ENCODE measurements at regions not wholly inside any gene's neighbourhood (a gene's known extent, or its start where the extent isn't known, plus 50 kb on each side); places are given as distances from the start of the nearest gene placed in this dataset.

DNA sequence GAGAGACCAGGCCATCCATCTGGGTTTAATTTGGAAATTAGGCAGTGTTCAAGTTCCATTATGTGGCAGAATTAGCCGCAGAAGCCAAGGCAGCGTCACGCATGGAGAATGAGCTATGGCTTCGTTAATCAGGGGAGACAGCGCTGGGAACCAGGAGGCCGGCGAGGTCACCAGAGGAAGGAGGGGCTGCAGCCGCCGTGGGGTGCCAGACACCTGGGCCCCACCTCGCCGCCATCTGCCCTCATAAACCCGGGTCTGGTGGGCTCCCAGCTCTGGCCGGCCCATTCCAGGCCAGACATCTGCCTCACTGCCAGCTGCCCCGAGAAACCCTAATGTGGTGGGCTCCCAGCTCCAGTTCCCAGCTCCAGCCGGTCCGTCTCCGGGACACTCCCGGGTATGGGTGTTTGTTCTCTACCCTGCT lies 676.9 kb downstream of the BRD1 start:
- TF ChIP-seq TSHZ2 (CRISPR knock-in tag; IDR thresholded peaks at IDR 0.05), result no peak
- TF ChIP-seq OSR1 (CRISPR knock-in tag; IDR thresholded peaks at IDR 0.05), result no peak
- no peak for TF ChIP-seq RARB (CRISPR knock-in tag; IDR thresholded peaks at IDR 0.05)
- no peak for TF ChIP-seq CSDC2 (CRISPR knock-in tag; IDR thresholded peaks at IDR 0.05)
- no peak for TF ChIP-seq PPARA (CRISPR knock-in tag; IDR thresholded peaks at IDR 0.05; ENCODE audit: borderline replicate concordance)
- no peak for TF ChIP-seq TOX (CRISPR knock-in tag; IDR thresholded peaks at IDR 0.05; ENCODE audit: borderline replicate concordance)
- no peak for ATAC-seq

- ATAC-seq, result no peak
- no peak for TF ChIP-seq ZFP30 (CRISPR knock-in tag; IDR thresholded peaks at IDR 0.05)
- no peak for TF ChIP-seq ZNF8 (CRISPR knock-in tag; IDR thresholded peaks at IDR 0.05)
- TF ChIP-seq RARB (CRISPR knock-in tag; IDR thresholded peaks at IDR 0.05), result no peak
Observed at GRCh38 chr22:49149721-49150608, 677.7 kb downstream of the BRD1 start.

DNA sequence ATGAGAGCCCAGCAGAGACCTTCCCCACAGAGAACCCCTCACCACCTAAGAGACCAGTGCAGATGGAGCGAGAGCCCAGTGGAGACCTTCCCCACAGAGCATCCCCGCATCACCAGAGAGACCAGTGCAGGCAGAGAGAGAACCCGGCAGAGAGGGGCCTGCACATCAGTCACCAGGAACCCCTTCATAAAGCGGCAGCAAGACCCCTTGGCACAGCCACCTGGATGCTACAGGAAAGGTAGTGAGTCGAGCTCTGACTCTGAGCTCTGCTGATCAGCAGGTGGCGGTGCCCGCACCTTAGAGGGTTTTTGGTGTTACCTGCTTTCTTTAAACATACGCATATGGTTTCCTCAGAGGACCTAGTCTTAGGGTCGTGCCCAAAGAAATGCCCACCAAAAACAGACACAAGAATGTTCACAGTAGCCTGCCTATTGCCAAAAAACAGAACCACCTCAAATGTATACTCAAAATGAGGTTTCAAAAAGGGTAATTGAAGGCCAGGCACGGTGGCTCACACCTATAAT lies 678.7 kb downstream of the BRD1 start:
- TF ChIP-seq TSHZ2 (CRISPR knock-in tag; IDR thresholded peaks at IDR 0.05), result no peak
- ATAC-seq, result no peak

- no peak for TF ChIP-seq ZNF8 (CRISPR knock-in tag; IDR thresholded peaks at IDR 0.05)
- no peak for TF ChIP-seq TOX (CRISPR knock-in tag; IDR thresholded peaks at IDR 0.05; ENCODE audit: borderline replicate concordance)
- no peak for TF ChIP-seq GLIS3 (CRISPR knock-in tag; IDR thresholded peaks at IDR 0.05)
- TF ChIP-seq, protein P1, sequence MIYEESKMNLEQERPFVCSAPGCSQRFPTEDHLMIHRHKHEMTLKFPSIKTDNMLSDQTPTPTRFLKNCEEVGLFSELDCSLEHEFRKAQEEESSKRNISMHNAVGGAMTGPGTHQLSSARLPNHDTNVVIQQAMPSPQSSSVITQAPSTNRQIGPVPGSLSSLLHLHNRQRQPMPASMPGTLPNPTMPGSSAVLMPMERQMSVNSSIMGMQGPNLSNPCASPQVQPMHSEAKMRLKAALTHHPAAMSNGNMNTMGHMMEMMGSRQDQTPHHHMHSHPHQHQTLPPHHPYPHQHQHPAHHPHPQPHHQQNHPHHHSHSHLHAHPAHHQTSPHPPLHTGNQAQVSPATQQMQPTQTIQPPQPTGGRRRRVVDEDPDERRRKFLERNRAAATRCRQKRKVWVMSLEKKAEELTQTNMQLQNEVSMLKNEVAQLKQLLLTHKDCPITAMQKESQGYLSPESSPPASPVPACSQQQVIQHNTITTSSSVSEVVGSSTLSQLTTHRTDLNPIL (CRISPR knock-in tag; IDR thresholded peaks at IDR 0.05; ENCODE audit: low read depth), result no peak
- TF ChIP-seq BACH2 (CRISPR knock-in tag; IDR thresholded peaks at IDR 0.05; ENCODE audit: borderline replicate concordance), result no peak
- TF ChIP-seq RARB (CRISPR knock-in tag; IDR thresholded peaks at IDR 0.05), result no peak
- no peak for TF ChIP-seq TSHZ2 (CRISPR knock-in tag; IDR thresholded peaks at IDR 0.05)
- TF ChIP-seq ZC3H10 (CRISPR knock-in tag; IDR thresholded peaks at IDR 0.05), result no peak
- no peak for TF ChIP-seq ARNTL (CRISPR knock-in tag; IDR thresholded peaks at IDR 0.05; ENCODE audit: borderline replicate concordance, low read depth)
- TF ChIP-seq ZFP3 (CRISPR knock-in tag; IDR thresholded peaks at IDR 0.05), result no peak
- TF ChIP-seq, protein P2, sequence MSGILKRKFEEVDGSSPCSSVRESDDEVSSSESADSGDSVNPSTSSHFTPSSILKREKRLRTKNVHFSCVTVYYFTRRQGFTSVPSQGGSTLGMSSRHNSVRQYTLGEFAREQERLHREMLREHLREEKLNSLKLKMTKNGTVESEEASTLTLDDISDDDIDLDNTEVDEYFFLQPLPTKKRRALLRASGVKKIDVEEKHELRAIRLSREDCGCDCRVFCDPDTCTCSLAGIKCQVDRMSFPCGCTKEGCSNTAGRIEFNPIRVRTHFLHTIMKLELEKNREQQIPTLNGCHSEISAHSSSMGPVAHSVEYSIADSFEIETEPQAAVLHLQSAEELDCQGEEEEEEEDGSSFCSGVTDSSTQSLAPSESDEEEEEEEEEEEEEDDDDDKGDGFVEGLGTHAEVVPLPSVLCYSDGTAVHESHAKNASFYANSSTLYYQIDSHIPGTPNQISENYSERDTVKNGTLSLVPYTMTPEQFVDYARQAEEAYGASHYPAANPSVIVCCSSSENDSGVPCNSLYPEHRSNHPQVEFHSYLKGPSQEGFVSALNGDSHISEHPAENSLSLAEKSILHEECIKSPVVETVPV (CRISPR knock-in tag; IDR thresholded peaks at IDR 0.05), result no peak
- no peak for TF ChIP-seq ZNF70 (CRISPR knock-in tag; IDR thresholded peaks at IDR 0.05)
- no peak for TF ChIP-seq OSR1 (CRISPR knock-in tag; IDR thresholded peaks at IDR 0.05)
- no peak for TF ChIP-seq ZNF565 (CRISPR knock-in tag; conservative IDR thresholded peaks at IDR 0.05; ENCODE audit: low read depth)
- TF ChIP-seq TCF4 (CRISPR knock-in tag; IDR thresholded peaks at IDR 0.05; ENCODE audit: borderline replicate concordance), result no peak
- TF ChIP-seq ESRRG (CRISPR knock-in tag; IDR thresholded peaks at IDR 0.05), result no peak
- no peak for TF ChIP-seq ISL1 (CRISPR knock-in tag; IDR thresholded peaks at IDR 0.05)
- TF ChIP-seq ZFP30 (CRISPR knock-in tag; IDR thresholded peaks at IDR 0.05), result no peak
- ATAC-seq, result no peak
Observed at GRCh38 chr22:49147617-49148175, 680.0 kb downstream of the BRD1 start.

Data from SK-N-SH treated with all-trans-retinoic acid at 6 μM for 48 hours (cell line).